OCI-LY3 (cell line): ENCODE measurements at regions not wholly inside any gene's neighbourhood (a gene's known extent, or its start where the extent isn't known, plus 50 kb on each side); places are given as distances from the start of the nearest gene placed in this dataset.

Source experiments
- CTCF ChIP-seq: fragments of 200-600, 300-600 bp; sonication (generic); IDR thresholded peaks from 2 replicates; pipeline ENCODE4 v1.5.1; 2014; ENCODE audit warnings: antibody characterized with exemption, low read length, low read depth
- EZH2phosphoT487 ChIP-seq: fragments of 200-600 bp; shearing (Covaris generic); IDR thresholded peaks from 2 replicates; pipeline ENCODE4 v1.6.1; 2018; ENCODE audit warnings: antibody characterized with exemption, mixed run types, low read depth

DNA sequence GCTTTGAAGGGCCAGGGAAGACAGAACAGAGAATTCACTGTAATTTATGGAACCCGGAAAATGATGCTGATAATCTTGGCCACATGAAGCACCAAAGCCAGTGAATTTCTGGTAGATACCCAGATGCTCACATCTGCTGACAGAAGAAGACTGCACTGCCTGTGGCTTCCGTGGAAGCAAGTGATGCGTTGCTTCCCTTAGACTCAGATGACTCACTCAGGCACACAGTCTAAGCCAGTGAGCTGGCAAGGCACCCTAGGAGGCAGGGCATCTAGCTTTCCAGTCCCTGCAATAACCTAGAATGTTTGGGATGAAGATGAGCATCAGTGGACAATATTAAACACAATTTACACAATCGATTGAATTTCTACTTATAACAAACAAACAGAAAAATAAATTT is 284.7 kb downstream of the CMPK2 start:
- no peak for TF ChIP-seq CTCF
- TF ChIP-seq EZH2phosphoT487: no peak
